Osteocyte (in vitro differentiated cells): ENCODE measurements at regions not wholly inside any gene's neighbourhood (a gene's known extent, or its start where the extent isn't known, plus 50 kb on each side); places are given as distances from the start of the nearest gene placed in this dataset.

Experiments used
- DNase-seq: peaks from one replicate; pipeline ENCODE4 v3.0.0; 2021; ENCODE audit warnings: mixed read lengths; ENCODE audit not compliant: unreplicated experiment; ENCODE audit errors: extremely low spot score
- H3K27ac Mint-ChIP-seq: one replicate; pipeline ENCODE4 v1.8.0; 2021; ENCODE audit warnings: mild to moderate bottlenecking, mixed read lengths; ENCODE audit not compliant: unreplicated experiment
- H3K27me3 Mint-ChIP-seq: one replicate; pipeline ENCODE4 v1.8.0; 2021; ENCODE audit warnings: mixed read lengths; ENCODE audit not compliant: unreplicated experiment
- H3K36me3 Mint-ChIP-seq: one replicate; pipeline ENCODE4 v1.8.0; 2021; ENCODE audit warnings: mixed read lengths; ENCODE audit not compliant: unreplicated experiment
- H3K4me1 Mint-ChIP-seq: one replicate; pipeline ENCODE4 v1.8.0; 2021; ENCODE audit warnings: mixed read lengths; ENCODE audit not compliant: unreplicated experiment
- H3K4me3 Mint-ChIP-seq: one replicate; pipeline ENCODE4 v1.8.0; 2021; ENCODE audit warnings: mild to moderate bottlenecking, moderate library complexity, mixed read lengths; ENCODE audit not compliant: unreplicated experiment
- H3K9me3 Mint-ChIP-seq: one replicate; pipeline ENCODE4 v1.8.0; 2021; ENCODE audit warnings: mixed read lengths; ENCODE audit not compliant: unreplicated experiment
- TF ChIP-seq, protein P1 (sequence below): fragments of 200-600 bp; sonication (generic); IDR thresholded peaks from 2 replicates; pipeline ENCODE4 v1.5.0; 2021; ENCODE audit warnings: antibody characterized with exemption, mild to moderate bottlenecking, moderate library complexity

- DNase-seq, result no peak
- Mint-ChIP-seq H3K4me3 (no peak overlapping the region), H3K9me3 (peaks cover 30% of the 10 kb centered on the region), H3K27me3 (no peaks in the 10 kb centered on the region), H3K27ac (no peak overlapping the region), H3K4me1 (no peaks in the 10 kb centered on the region), H3K36me3 (no peaks in the 10 kb centered on the region)
- TF ChIP-seq, protein P1, sequence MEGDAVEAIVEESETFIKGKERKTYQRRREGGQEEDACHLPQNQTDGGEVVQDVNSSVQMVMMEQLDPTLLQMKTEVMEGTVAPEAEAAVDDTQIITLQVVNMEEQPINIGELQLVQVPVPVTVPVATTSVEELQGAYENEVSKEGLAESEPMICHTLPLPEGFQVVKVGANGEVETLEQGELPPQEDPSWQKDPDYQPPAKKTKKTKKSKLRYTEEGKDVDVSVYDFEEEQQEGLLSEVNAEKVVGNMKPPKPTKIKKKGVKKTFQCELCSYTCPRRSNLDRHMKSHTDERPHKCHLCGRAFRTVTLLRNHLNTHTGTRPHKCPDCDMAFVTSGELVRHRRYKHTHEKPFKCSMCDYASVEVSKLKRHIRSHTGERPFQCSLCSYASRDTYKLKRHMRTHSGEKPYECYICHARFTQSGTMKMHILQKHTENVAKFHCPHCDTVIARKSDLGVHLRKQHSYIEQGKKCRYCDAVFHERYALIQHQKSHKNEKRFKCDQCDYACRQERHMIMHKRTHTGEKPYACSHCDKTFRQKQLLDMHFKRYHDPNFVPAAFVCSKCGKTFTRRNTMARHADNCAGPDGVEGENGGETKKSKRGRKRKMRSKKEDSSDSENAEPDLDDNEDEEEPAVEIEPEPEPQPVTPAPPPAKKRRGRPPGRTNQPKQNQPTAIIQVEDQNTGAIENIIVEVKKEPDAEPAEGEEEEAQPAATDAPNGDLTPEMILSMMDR, result no peak
Observed at GRCh38 chrX:122418758-122419157, 765.3 kb upstream of the GRIA3 start.

- Mint-ChIP-seq H3K4me1 (no peaks in the 10 kb centered on the region), H3K9me3 (peaks cover 25% of the 10 kb centered on the region), H3K27ac (no peak overlapping the region), H3K4me3 (no peak overlapping the region), H3K27me3 (no peaks in the 10 kb centered on the region), H3K36me3 (no peaks in the 10 kb centered on the region)
- TF ChIP-seq, protein P1, result no peak
- no peak for DNase-seq
Observed at GRCh38 chrX:122421434-122422121, 762.5 kb upstream of the GRIA3 start.

- DNase-seq, result no peak
- Mint-ChIP-seq H3K4me1 (no peaks in the 10 kb centered on the region), H3K27me3 (no peaks in the 10 kb centered on the region), H3K27ac (no peak overlapping the region), H3K4me3 (no peak overlapping the region), H3K36me3 (no peaks in the 10 kb centered on the region), H3K9me3 (peaks cover 33% of the 10 kb centered on the region)
- TF ChIP-seq, protein P1, result no peak
Observed at GRCh38 chrX:122422547-122422946, 761.5 kb upstream of the GRIA3 start.

- DNase-seq, result no peak
- peaks cover 56% of the 10 kb centered on the region for H3K9me3 Mint-ChIP-seq
Observed at GRCh38 chrX:122434942-122435341, 749.1 kb upstream of the GRIA3 start.

GRCh38 chrX:122439831-122440230, 744.2 kb upstream of the GRIA3 start:
- peaks cover 48% of the 10 kb centered on the region for H3K9me3 Mint-ChIP-seq
- TF ChIP-seq, protein P1, result no peak
- DNase-seq, result no peak
- H3K4me3 Mint-ChIP-seq, result no peak overlapping the region
- no peaks in the 10 kb centered on the region for H3K4me1 Mint-ChIP-seq
- no peaks in the 10 kb centered on the region for H3K27me3 Mint-ChIP-seq
- H3K36me3 Mint-ChIP-seq, result no peaks in the 10 kb centered on the region
- H3K27ac Mint-ChIP-seq, result no peak overlapping the region

More at GRCh38 chrX:122434942-122435341, 749.1 kb upstream of the GRIA3 start:
- Mint-ChIP-seq H3K4me1 (no peaks in the 10 kb centered on the region), H3K27me3 (no peaks in the 10 kb centered on the region), H3K36me3 (no peaks in the 10 kb centered on the region), H3K27ac (no peak overlapping the region), H3K4me3 (no peak overlapping the region)
- TF ChIP-seq, protein P1, result no peak
